HEK293T (cell line): ENCODE measurements at regions not wholly inside any gene's neighbourhood (a gene's known extent, or its start where the extent isn't known, plus 50 kb on each side); places are given as distances from the start of the nearest gene placed in this dataset.

ENCODE experiments used
- BHLHE40 ChIP-seq: fragments of 450-650 bp; IDR thresholded peaks from 2 replicates; pipeline ENCODE4 v1.6.1; 2016; ENCODE audit warnings: mild to moderate bottlenecking, moderate library complexity, borderline replicate concordance
- FOXA1 ChIP-seq: fragments of 450-650 bp; IDR thresholded peaks from 2 replicates; pipeline ENCODE4 v1.6.1; 2016; ENCODE audit warnings: mild to moderate bottlenecking
- FOXK2 ChIP-seq: fragments of 450-650 bp; IDR thresholded peaks from 2 replicates; pipeline ENCODE4 v1.6.1; 2016; ENCODE audit warnings: mild to moderate bottlenecking
- FOXM1 ChIP-seq: fragments of 450-650 bp; IDR thresholded peaks from 2 replicates; pipeline ENCODE4 v1.6.1; 2017; ENCODE audit warnings: mild to moderate bottlenecking, borderline replicate concordance
- HDGF ChIP-seq: fragments of 450-650 bp; IDR thresholded peaks from 2 replicates; pipeline ENCODE4 v1.6.1; 2017; ENCODE audit warnings: antibody characterized with exemption, borderline replicate concordance
- SP1 ChIP-seq: fragments of 450-650 bp; IDR thresholded peaks from 2 replicates; pipeline ENCODE4 v1.6.1; 2017

DNA sequence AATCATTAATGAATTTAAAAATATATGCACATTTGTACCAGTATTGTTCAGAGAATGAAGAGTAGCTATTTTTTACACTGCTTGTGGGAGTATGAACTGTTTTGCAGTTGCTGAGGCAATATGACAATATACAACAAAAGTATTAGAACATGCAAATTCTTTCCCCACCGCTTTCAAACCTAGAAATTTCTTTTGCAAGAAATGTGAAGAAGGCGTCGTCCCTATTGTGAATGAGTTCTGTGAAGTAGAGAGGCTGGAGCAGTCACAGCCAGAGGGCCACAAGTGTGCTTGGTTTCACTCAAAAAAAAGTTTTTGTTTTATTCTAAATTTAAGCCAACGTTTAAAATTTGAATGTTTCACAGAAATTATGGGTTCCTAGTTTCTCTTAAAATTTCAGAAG lies 184.9 kb downstream of the ALG10B start:
- TF ChIP-seq SP1: no peak
- no peak for TF ChIP-seq FOXK2
- no peak for TF ChIP-seq FOXM1
- no peak for TF ChIP-seq FOXA1
- TF ChIP-seq HDGF: no peak
- TF ChIP-seq BHLHE40: no peak
